NCI-H1092 treated with DMSO at 0.1 percent for 48 hours (cell line): ENCODE measurements at regions not wholly inside any gene's neighbourhood (a gene's known extent, or its start where the extent isn't known, plus 50 kb on each side); places are given as distances from the start of the nearest gene placed in this dataset.

ENCODE experiments used
- DNase-seq: peaks from one replicate; lab custom pipeline; 2025; lab: John Stamatoyannopoulos, UW

GRCh38 chr3:79872483-79872882 is 104.7 kb upstream of the ROBO1 start:
- no peak for DNase-seq

GRCh38 chr3:79871656-79872055 is 103.9 kb upstream of the ROBO1 start:
- DNase-seq = no peak

GRCh38 chr3:79870313-79870620 is 102.5 kb upstream of the ROBO1 start:
- DNase-seq = no peak

- DNase-seq = no peak
Observed at GRCh38 chr3:79869461-79870312, 101.9 kb upstream of the ROBO1 start.

GRCh38 chr3:79866162-79866561 is 98.4 kb upstream of the ROBO1 start:
- no peak for DNase-seq

- DNase-seq = no peak
Observed at GRCh38 chr3:79864077-79864476, 96.3 kb upstream of the ROBO1 start.

GRCh38 chr3:79848876-79849275 is 81.1 kb upstream of the ROBO1 start:
- no peak for DNase-seq

- DNase-seq = no peak
Observed at GRCh38 chr3:79847928-79848327, 80.1 kb upstream of the ROBO1 start.

- no peak for DNase-seq
Observed at GRCh38 chr3:79846148-79846933, 78.5 kb upstream of the ROBO1 start.

- no peak for DNase-seq
Observed at GRCh38 chr3:79845546-79845945, 77.7 kb upstream of the ROBO1 start.

GRCh38 chr3:79844176-79844575 is 76.4 kb upstream of the ROBO1 start:
- no peak for DNase-seq

GRCh38 chr3:79843180-79843579 is 75.4 kb upstream of the ROBO1 start:
- no peak for DNase-seq

GRCh38 chr3:79835701-79836100 is 67.9 kb upstream of the ROBO1 start:
- no peak for DNase-seq

GRCh38 chr3:79824166-79824565 is 56.4 kb upstream of the ROBO1 start:
- DNase-seq = no peak

- DNase-seq = no peak
Observed at GRCh38 chr3:79822076-79822475, 54.3 kb upstream of the ROBO1 start.

- DNase-seq = no peak
Observed at GRCh38 chr3:79820089-79820488, 52.3 kb upstream of the ROBO1 start.

- DNase-seq = no peak
Observed at GRCh38 chr3:79818015-79818414, 50.2 kb upstream of the ROBO1 start.
